ENCODE measurements at regions not wholly inside any gene's neighbourhood (a gene's known extent, or its start where the extent isn't known, plus 50 kb on each side); places are given as distances from the start of the nearest gene placed in this dataset.
A peak's percentile ranks its signal among the peaks of the same experiment; 100 is the strongest.

DNA sequence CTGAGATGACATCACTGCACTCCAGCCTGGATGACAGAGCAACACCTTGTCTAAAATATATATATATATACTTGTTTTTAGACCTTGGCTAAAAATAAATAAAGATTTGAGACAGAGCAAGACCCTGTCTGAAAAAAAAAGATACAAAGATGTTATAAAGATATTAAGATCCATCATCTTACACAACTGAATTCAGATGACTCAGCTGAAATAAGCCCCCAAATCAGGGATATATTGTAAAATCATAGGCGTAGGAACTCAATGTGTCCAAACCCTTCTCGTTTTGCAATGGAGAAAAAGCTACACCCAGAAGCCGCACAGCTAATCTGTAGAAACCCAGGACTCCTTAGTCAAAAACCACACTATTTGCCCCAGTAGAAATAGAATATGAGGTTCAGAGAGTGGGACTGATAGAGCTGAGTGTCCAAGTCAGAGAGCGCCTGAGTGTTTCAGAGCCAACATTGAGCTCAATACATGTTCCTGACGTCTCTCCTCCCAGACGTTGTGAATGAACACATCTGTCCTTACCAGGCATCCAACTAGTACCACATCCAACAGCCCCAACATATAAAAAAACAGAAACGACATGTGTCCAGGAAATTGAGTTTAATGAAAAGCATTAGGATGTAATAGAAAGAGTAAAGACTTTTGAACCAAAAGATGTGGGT lies 207.9 kb upstream of the BLID start:
- Histone ChIP-seq H3K36me3 (ENCODE audit: control insufficient read depth, insufficient read depth, low read length) (no peaks in the 10 kb centered on the region), H3K56ac (ENCODE audit: extremely low read depth, insufficient read depth, low read length) (no peak overlapping the region), H3K27ac (ENCODE audit: insufficient read depth, low read length) (no peak overlapping the region), H3K18ac (ENCODE audit: low read depth, low read length) (no peak overlapping the region), H3K4me3 (ENCODE audit: insufficient read depth, low read depth, low read length) (no peak overlapping the region), H3K9me3 (ENCODE audit: control insufficient read depth, insufficient read depth, low read length) (no peaks in the 10 kb centered on the region), H3K4me2 (ENCODE audit: low read depth, low read length) (no peak overlapping the region), H4K8ac (ENCODE audit: low read depth in 2 of 2, low read length in 2 of 2) (no peak overlapping the region), H2BK20ac (ENCODE audit: low read depth, low read length) (no peak overlapping the region), H2BK5ac (ENCODE audit: low read depth, low read length, poor library complexity, severe bottlenecking) (no peak overlapping the region), H4K5ac (ENCODE audit: low read depth, low read length) (no peak overlapping the region), H2AK9ac (replicated peaks; ENCODE audit: low read depth, low read length, poor library complexity) (no peak overlapping the region), H4K20me1 (ENCODE audit: insufficient read depth, low read length) (no peaks in the 10 kb centered on the region), H3K14ac (replicated peaks; ENCODE audit: low read depth, low read length) (no peak overlapping the region), H3K4me1 (ENCODE audit: control insufficient read depth, insufficient read depth, low read length) (peaks cover 12% of the 10 kb centered on the region), H2AFZ (replicated peaks; ENCODE audit: low read length, poor library complexity) (no peak overlapping the region), H2BK120ac (ENCODE audit: low read depth, low read length) (no peak overlapping the region), H3K23ac (ENCODE audit: low read depth, low read length) (no peak overlapping the region), H3K9ac (ENCODE audit: low read depth, low read length) (no peak overlapping the region), H4K91ac (ENCODE audit: insufficient read depth, low read depth, low read length) (no peak overlapping the region), H3K79me1 (ENCODE audit: low read depth in 1 of 2, low read length in 2 of 2) (no peaks in the 10 kb centered on the region), H3K27me3 (ENCODE audit: control insufficient read depth, insufficient read depth, low read length) (no peaks in the 10 kb centered on the region), H3K9me1 (ENCODE audit: insufficient read depth, low read length) (0 out of 2 replicates have a peak, but pooled peaks cover under 1% of the 10 kb centered on the region), H2BK15ac (ENCODE audit: low read depth, low read length) (no peak overlapping the region), H3K4ac (ENCODE audit: low read depth, low read length) (no peak overlapping the region), H2AK5ac (ENCODE audit: low read depth, low read length) (no peak overlapping the region)
- dilution Hi-C loops (cut with HindIII; ENCODE audit: low sequenced_read_pairs, unreplicated experiment) (no loop called here), intact Hi-C loops (cut with micrococcal nuclease) (loop anchor here (5.0 kb wide), 1 partner anchor 107 kb away; no protein-coding TSS in a partner anchor), in situ Hi-C loops (cut with MboI; ENCODE audit: low sequenced_read_pairs) (no loop called here)
- ChIA-PET CTCF (no interaction called here), POLR2A (ENCODE audit: unreplicated experiment) (no interaction called here)
- DNase-seq (no peak), ATAC-seq (ENCODE audit: low read depth) (no peak)
- BruUV-seq (replicated peaks): no TSS peak
- WGBS, 2 experiments (ENCODE audit: extremely low coverage in 2 of 2, insufficient read length in 1 of 2): no CpG with 5 or more reads among the region's 7 CpGs
- TF ChIP-seq MAFK (IDR thresholded peaks at IDR 0.05; ENCODE audit: low read depth, low read length): peak; percentile 67
- no peak for TF ChIP-seq RAD21 (IDR thresholded peaks at IDR 0.05; ENCODE audit: low read length)
- peak; percentile 26; the same call in 1 of the 2 replicates for TF ChIP-seq NFE2L2 (IDR thresholded peaks at IDR 0.05; ENCODE audit: low read depth, low read length)
- no peak for TF ChIP-seq POLR2A (IDR thresholded peaks at IDR 0.05; ENCODE audit: low read depth, low read length)
- TF ChIP-seq, protein P1, sequence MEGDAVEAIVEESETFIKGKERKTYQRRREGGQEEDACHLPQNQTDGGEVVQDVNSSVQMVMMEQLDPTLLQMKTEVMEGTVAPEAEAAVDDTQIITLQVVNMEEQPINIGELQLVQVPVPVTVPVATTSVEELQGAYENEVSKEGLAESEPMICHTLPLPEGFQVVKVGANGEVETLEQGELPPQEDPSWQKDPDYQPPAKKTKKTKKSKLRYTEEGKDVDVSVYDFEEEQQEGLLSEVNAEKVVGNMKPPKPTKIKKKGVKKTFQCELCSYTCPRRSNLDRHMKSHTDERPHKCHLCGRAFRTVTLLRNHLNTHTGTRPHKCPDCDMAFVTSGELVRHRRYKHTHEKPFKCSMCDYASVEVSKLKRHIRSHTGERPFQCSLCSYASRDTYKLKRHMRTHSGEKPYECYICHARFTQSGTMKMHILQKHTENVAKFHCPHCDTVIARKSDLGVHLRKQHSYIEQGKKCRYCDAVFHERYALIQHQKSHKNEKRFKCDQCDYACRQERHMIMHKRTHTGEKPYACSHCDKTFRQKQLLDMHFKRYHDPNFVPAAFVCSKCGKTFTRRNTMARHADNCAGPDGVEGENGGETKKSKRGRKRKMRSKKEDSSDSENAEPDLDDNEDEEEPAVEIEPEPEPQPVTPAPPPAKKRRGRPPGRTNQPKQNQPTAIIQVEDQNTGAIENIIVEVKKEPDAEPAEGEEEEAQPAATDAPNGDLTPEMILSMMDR (conservative IDR thresholded peaks at IDR 0.05; ENCODE audit: low read depth, low read length): no peak
- no peak for TF ChIP-seq MXI1 (IDR thresholded peaks at IDR 0.05; ENCODE audit: borderline replicate concordance, low read depth, low read length)
- TF ChIP-seq USF2 (IDR thresholded peaks at IDR 0.05; ENCODE audit: low read depth, low read length): no peak
